ENCODE measurements at regions not wholly inside any gene's neighbourhood (a gene's known extent, or its start where the extent isn't known, plus 50 kb on each side); places are given as distances from the start of the nearest gene placed in this dataset.

- Histone ChIP-seq H3K4me1 (ENCODE audit: insufficient read depth, low read length) (no peaks in the 10 kb centered on the region), H3K4me2 (ENCODE audit: low read depth, low read length) (no peak overlapping the region), H3K36me3 (replicated peaks in 1 of 2; ENCODE audit: control insufficient read depth in 1 of 2, insufficient read depth in 2 of 2, low read length in 2 of 2) (no peaks in the 10 kb centered on the region), H3K27me3 (ENCODE audit: control insufficient read depth in 1 of 2, insufficient read depth in 2 of 2, low read length in 2 of 2) (no peaks in the 10 kb centered on the region), H3K9me3 (ENCODE audit: low read length) (peaks cover 96% of the 10 kb centered on the region), H3K4me3 (replicated peaks in 1 of 3; ENCODE audit: insufficient read depth in 1 of 3, low read depth in 2 of 3, low read length in 3 of 3) (no peak overlapping the region), H3K9ac (ENCODE audit: insufficient read depth, low read depth, low read length) (no peak overlapping the region), H4K20me1 (ENCODE audit: insufficient read depth, low read length) (no peaks in the 10 kb centered on the region), H2AFZ (ENCODE audit: low read length) (no peak overlapping the region), H3K27ac (ENCODE audit: extremely low read length, insufficient read depth, low read length) (no peak overlapping the region), H3K79me2 (ENCODE audit: insufficient read depth, low read length) (no peaks in the 10 kb centered on the region)
- intact Hi-C loops (cut with micrococcal nuclease; ENCODE audit: unreplicated experiment) = no loop called here
- no peak for ATAC-seq
- BruUV-seq (replicated peaks) = no TSS peak
- no peak for FAIRE-seq
- 30% methylated on average over 4 of the region's 4 CpGs for WGBS (ENCODE audit: low lambda C conversion rate)
- POLR2A ChIA-PET = no interaction called here
- in situ Hi-C loops (cut with HindIII; ENCODE audit: extremely low pct_ligation_motif_present, low pct_unique_long_range_greater_than_20kb) = no loop called here
- CTCF ChIA-PET (ENCODE audit: low intra/inter-chr PET ratio, low total read pairs) = no interaction called here
- DNase-seq (ENCODE audit: low spot score) = no peak
- no peak for TF ChIP-seq GZF1 (CRISPR knock-in tag; IDR thresholded peaks at IDR 0.05)
- TF ChIP-seq ZNF281 (CRISPR knock-in tag; IDR thresholded peaks at IDR 0.05; ENCODE audit: borderline replicate concordance) = no peak
- TF ChIP-seq ZNF713 (CRISPR knock-in tag; IDR thresholded peaks at IDR 0.05) = no peak
- TF ChIP-seq ZNF839 (CRISPR knock-in tag; IDR thresholded peaks at IDR 0.05; ENCODE audit: borderline replicate concordance) = no peak
- TF ChIP-seq ZNF251 (CRISPR knock-in tag; IDR thresholded peaks at IDR 0.05) = no peak
- TF ChIP-seq PLRG1 (conservative IDR thresholded peaks at IDR 0.05) = no peak
- TF ChIP-seq POGK (CRISPR knock-in tag; conservative IDR thresholded peaks at IDR 0.05) = no peak
- no peak for TF ChIP-seq ZNF18 (CRISPR knock-in tag; IDR thresholded peaks at IDR 0.05; ENCODE audit: insufficient replicate concordance)
- no peak for TF ChIP-seq ZC3H13 (CRISPR knock-in tag; IDR thresholded peaks at IDR 0.05)
- no peak for TF ChIP-seq FUBP1 (CRISPR knock-in tag; IDR thresholded peaks at IDR 0.05; ENCODE audit: borderline replicate concordance)
- no peak for TF ChIP-seq MLX (CRISPR knock-in tag; IDR thresholded peaks at IDR 0.05)
- no peak for TF ChIP-seq SRSF9 (IDR thresholded peaks at IDR 0.05; ENCODE audit: borderline replicate concordance, insufficient read depth, low read depth, low read length, poor library complexity, severe bottlenecking)
- TF ChIP-seq NFIB (CRISPR knock-in tag; IDR thresholded peaks at IDR 0.05; ENCODE audit: borderline replicate concordance) = no peak
- no peak for TF ChIP-seq ZNF891 (CRISPR knock-in tag; IDR thresholded peaks at IDR 0.05)
- no peak for TF ChIP-seq ZNF446 (CRISPR knock-in tag; IDR thresholded peaks at IDR 0.05)
- TF ChIP-seq TOPORS (CRISPR knock-in tag; IDR thresholded peaks at IDR 0.05) = no peak
- no peak for TF ChIP-seq ZMYM3 (CRISPR knock-in tag; IDR thresholded peaks at IDR 0.05)
These were observed 540.2 kb downstream of the KCNH5 start for GRCh38 chr14:62505045-62505444.

All from HepG2 (cell line).